IMR-90 (cell line): ENCODE measurements at regions not wholly inside any gene's neighbourhood (a gene's known extent, or its start where the extent isn't known, plus 50 kb on each side); places are given as distances from the start of the nearest gene placed in this dataset.

Experiments
- BHLHE40 ChIP-seq: fragments of 150-350 bp; IDR thresholded peaks from 2 replicates; pipeline ENCODE4 v1.6.1; 2016; ENCODE audit warnings: mild to moderate bottlenecking, low read depth, low read length
- CHD1 ChIP-seq: IDR thresholded peaks from 2 replicates; pipeline ENCODE4 v1.6.1; 2012; ENCODE audit warnings: low read depth, low read length, improper control_type of control experiment
- FOS ChIP-seq: fragments of 150-350 bp; IDR thresholded peaks from 2 replicates; pipeline ENCODE4 v1.6.1; 2016; ENCODE audit warnings: low read depth, low read length
- MXI1 ChIP-seq: IDR thresholded peaks from 2 replicates; pipeline ENCODE4 v1.6.1; 2012; ENCODE audit warnings: low read depth, mild to moderate bottlenecking, low read length, moderate library complexity, borderline replicate concordance
- POLR2A ChIP-seq: IDR thresholded peaks from 2 replicates; pipeline ENCODE4 v1.6.1; 2012; ENCODE audit warnings: mild to moderate bottlenecking, low read depth, low read length
- RAD21 ChIP-seq: IDR thresholded peaks from 2 replicates; pipeline ENCODE4 v1.6.1; 2012; ENCODE audit warnings: low read length, improper control_type of control experiment
- TF ChIP-seq, protein P1 (sequence below): fragments of 150-350 bp; IDR thresholded peaks from 2 replicates; pipeline ENCODE4 v1.6.1; 2017; ENCODE audit warnings: mild to moderate bottlenecking, antibody characterized with exemption, low read length, low read depth
- TF ChIP-seq, protein P2 (sequence below): conservative IDR thresholded peaks from 2 replicates; pipeline ENCODE4 v1.5.1; 2012; ENCODE audit warnings: mild to moderate bottlenecking, low read depth, low read length, improper control_type of control experiment

DNA sequence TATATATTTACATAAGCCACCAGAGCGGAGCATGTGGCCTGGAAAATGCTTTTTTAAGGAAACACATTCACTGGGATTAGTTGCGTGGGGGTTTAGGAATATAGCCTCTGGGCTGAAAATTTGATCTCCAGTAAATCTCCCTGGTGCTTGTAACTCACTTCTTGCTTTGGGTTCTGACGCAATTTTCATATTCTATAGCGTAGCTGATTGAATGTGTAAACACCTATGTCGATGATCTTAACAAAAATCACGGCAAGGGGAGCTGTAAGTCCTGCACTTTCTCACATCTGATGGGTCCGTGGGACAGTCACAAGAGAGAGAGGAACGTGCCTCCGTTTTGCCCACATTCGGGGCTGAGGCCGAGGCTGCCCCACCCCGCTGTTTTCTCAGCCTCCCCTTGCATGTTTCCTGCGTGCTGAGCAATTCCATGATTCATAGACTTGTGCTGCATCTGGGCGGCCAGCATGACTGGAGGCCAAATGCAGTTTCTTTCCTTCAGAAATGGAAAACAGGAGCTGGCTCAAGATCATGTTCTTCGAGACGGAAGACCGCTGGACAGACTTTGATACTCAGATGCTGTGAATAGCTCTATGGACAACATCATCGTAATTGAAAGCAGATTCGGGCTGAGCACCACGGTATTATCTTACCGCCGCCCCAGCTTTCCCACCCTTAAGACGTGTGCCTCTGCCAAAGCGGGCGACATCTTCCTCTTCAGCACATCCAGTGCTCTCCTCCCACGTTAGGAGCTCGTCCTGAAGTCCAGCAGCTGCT is 109.2 kb downstream of the TMEM18 start:
- TF ChIP-seq, protein P1, sequence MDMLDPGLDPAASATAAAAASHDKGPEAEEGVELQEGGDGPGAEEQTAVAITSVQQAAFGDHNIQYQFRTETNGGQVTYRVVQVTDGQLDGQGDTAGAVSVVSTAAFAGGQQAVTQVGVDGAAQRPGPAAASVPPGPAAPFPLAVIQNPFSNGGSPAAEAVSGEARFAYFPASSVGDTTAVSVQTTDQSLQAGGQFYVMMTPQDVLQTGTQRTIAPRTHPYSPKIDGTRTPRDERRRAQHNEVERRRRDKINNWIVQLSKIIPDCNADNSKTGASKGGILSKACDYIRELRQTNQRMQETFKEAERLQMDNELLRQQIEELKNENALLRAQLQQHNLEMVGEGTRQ, result no peak
- TF ChIP-seq, protein P2, sequence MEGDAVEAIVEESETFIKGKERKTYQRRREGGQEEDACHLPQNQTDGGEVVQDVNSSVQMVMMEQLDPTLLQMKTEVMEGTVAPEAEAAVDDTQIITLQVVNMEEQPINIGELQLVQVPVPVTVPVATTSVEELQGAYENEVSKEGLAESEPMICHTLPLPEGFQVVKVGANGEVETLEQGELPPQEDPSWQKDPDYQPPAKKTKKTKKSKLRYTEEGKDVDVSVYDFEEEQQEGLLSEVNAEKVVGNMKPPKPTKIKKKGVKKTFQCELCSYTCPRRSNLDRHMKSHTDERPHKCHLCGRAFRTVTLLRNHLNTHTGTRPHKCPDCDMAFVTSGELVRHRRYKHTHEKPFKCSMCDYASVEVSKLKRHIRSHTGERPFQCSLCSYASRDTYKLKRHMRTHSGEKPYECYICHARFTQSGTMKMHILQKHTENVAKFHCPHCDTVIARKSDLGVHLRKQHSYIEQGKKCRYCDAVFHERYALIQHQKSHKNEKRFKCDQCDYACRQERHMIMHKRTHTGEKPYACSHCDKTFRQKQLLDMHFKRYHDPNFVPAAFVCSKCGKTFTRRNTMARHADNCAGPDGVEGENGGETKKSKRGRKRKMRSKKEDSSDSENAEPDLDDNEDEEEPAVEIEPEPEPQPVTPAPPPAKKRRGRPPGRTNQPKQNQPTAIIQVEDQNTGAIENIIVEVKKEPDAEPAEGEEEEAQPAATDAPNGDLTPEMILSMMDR, result no peak
- no peak for TF ChIP-seq FOS
- no peak for TF ChIP-seq POLR2A
- TF ChIP-seq BHLHE40, result no peak
- TF ChIP-seq CHD1, result no peak
- no peak for TF ChIP-seq MXI1
- no peak for TF ChIP-seq RAD21
